HL-60 (cell line): ENCODE measurements at regions not wholly inside any gene's neighbourhood (a gene's known extent, or its start where the extent isn't known, plus 50 kb on each side); places are given as distances from the start of the nearest gene placed in this dataset.

Source experiments
- GABPA ChIP-seq: IDR thresholded peaks from 2 replicates; pipeline ENCODE4 v1.6.1; 2012; ENCODE audit warnings: low read depth
- POLR2AphosphoS5 ChIP-seq: IDR thresholded peaks from 2 replicates; pipeline ENCODE4 v1.6.1; 2012; ENCODE audit warnings: low read depth
- SPI1 ChIP-seq: IDR thresholded peaks from 2 replicates; pipeline ENCODE4 v1.6.1; 2012; ENCODE audit warnings: low read depth, mild to moderate bottlenecking, borderline replicate concordance
- TF ChIP-seq, protein P1 (sequence below): IDR thresholded peaks from one replicate; pipeline ENCODE4 v1.5.1; 2011; ENCODE audit warnings: low read length, control low read depth, inconsistent platforms; ENCODE audit not compliant: insufficient read depth
- TF ChIP-seq, protein P2 (sequence below): IDR thresholded peaks from 2 replicates; pipeline ENCODE4 v1.6.1; 2012; ENCODE audit warnings: low read depth; ENCODE audit not compliant: insufficient replicate concordance

- TF ChIP-seq, protein P1, sequence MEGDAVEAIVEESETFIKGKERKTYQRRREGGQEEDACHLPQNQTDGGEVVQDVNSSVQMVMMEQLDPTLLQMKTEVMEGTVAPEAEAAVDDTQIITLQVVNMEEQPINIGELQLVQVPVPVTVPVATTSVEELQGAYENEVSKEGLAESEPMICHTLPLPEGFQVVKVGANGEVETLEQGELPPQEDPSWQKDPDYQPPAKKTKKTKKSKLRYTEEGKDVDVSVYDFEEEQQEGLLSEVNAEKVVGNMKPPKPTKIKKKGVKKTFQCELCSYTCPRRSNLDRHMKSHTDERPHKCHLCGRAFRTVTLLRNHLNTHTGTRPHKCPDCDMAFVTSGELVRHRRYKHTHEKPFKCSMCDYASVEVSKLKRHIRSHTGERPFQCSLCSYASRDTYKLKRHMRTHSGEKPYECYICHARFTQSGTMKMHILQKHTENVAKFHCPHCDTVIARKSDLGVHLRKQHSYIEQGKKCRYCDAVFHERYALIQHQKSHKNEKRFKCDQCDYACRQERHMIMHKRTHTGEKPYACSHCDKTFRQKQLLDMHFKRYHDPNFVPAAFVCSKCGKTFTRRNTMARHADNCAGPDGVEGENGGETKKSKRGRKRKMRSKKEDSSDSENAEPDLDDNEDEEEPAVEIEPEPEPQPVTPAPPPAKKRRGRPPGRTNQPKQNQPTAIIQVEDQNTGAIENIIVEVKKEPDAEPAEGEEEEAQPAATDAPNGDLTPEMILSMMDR, result no peak
- TF ChIP-seq POLR2AphosphoS5 (no peak), SPI1 (no peak), GABPA (no peak)
- TF ChIP-seq, protein P2, sequence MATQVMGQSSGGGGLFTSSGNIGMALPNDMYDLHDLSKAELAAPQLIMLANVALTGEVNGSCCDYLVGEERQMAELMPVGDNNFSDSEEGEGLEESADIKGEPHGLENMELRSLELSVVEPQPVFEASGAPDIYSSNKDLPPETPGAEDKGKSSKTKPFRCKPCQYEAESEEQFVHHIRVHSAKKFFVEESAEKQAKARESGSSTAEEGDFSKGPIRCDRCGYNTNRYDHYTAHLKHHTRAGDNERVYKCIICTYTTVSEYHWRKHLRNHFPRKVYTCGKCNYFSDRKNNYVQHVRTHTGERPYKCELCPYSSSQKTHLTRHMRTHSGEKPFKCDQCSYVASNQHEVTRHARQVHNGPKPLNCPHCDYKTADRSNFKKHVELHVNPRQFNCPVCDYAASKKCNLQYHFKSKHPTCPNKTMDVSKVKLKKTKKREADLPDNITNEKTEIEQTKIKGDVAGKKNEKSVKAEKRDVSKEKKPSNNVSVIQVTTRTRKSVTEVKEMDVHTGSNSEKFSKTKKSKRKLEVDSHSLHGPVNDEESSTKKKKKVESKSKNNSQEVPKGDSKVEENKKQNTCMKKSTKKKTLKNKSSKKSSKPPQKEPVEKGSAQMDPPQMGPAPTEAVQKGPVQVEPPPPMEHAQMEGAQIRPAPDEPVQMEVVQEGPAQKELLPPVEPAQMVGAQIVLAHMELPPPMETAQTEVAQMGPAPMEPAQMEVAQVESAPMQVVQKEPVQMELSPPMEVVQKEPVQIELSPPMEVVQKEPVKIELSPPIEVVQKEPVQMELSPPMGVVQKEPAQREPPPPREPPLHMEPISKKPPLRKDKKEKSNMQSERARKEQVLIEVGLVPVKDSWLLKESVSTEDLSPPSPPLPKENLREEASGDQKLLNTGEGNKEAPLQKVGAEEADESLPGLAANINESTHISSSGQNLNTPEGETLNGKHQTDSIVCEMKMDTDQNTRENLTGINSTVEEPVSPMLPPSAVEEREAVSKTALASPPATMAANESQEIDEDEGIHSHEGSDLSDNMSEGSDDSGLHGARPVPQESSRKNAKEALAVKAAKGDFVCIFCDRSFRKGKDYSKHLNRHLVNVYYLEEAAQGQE, result no peak
These were observed 551.0 kb upstream of the PTPRD start for GRCh38 chr9:11163843-11164242.
